Left lung (tissue), 4 donors: ENCODE measurements at regions not wholly inside any gene's neighbourhood (a gene's known extent, or its start where the extent isn't known, plus 50 kb on each side); places are given as distances from the start of the nearest gene placed in this dataset.
A peak's percentile ranks its signal among the peaks of the same experiment; 100 is the strongest.

Experiments used
- ATAC-seq: fragments of 200-7000 bp; cut with Tn5 transposase; one replicate; pipeline ENCODE4 v1.9.1; 2020; ENCODE audit warnings: moderate library complexity
- DNase-seq, 4 donors: peaks; one replicate each; pipeline ENCODE4 v3.0.0-alpha.2; 2013 to 2020
- H3K27ac ChIP-seq, 2 donors: fragments of 200-600 bp; sonication (generic) in 1 of 2; one replicate each; pipeline versions ENCODE4 v1.5.0 to v1.8.0; 2020 to 2021
- H3K27me3 ChIP-seq, 2 donors: fragments of 200-600 bp; sonication (generic) in 1 of 2; one replicate each; pipeline versions ENCODE4 v1.5.0 to v1.8.0; 2020 to 2021
- H3K36me3 ChIP-seq, 2 donors: fragments of 200-600 bp; sonication (generic) in 1 of 2; one replicate each; pipeline versions ENCODE4 v1.5.0 to v1.8.0; 2020 to 2021
- H3K4me1 ChIP-seq, 2 donors: fragments of 200-600 bp; one replicate each; pipeline ENCODE4 v1.8.0; 2021
- H3K4me3 ChIP-seq, 2 donors: fragments of 200-600 bp; sonication (generic) in 1 of 2; one replicate each; pipeline versions ENCODE4 v1.5.0 to v1.8.0; 2020 to 2021; ENCODE audit warnings: mild to moderate bottlenecking in 1 of 2
- H3K9me3 ChIP-seq, 2 donors: fragments of 200-600 bp; sonication (generic) in 1 of 2; one replicate each; pipeline versions ENCODE4 v1.5.0 to v1.8.0; 2020 to 2021
- intact Hi-C, 2 donors: fragments of 100-400 bp; cut with DNase I; formaldehyde crosslinking; loops; one replicate each; pipeline versions ENCODE4 v1.11.2 to v1.14.2; 2022
- TF ChIP-seq, protein P1 (sequence below), 2 donors: fragments of 200-600 bp; sonication (generic) in 1 of 2; IDR thresholded peaks; one replicate each; pipeline versions ENCODE4 v1.5.0 to v1.8.0; 2021; ENCODE audit warnings: antibody characterized with exemption in 2 of 2
- donor health status: DM: no; HTN: yes; CAD: no.
- donor health status: DM: no; HTN: no; CAD: no.

DNA sequence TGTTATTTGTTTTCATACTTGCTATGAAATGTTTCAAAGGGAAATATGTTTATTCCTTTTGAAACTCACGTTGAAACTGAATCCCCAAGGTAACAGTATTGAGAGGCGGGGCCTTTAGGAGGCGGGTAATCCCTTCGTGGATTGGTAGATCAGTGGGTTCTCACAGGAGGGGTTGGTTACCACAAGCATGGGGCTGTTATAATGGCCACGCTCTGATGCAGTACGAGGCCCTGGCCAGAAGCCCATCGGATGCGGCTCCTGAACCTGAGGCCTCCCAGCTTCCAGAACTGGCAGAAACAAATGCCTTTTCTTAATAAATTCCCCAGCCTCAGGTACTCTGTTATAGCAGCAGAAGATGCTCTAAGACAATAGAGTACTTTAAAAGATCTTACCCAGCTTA lies 135.7 kb downstream of the ASB1 start:
- TF ChIP-seq, protein P1, sequence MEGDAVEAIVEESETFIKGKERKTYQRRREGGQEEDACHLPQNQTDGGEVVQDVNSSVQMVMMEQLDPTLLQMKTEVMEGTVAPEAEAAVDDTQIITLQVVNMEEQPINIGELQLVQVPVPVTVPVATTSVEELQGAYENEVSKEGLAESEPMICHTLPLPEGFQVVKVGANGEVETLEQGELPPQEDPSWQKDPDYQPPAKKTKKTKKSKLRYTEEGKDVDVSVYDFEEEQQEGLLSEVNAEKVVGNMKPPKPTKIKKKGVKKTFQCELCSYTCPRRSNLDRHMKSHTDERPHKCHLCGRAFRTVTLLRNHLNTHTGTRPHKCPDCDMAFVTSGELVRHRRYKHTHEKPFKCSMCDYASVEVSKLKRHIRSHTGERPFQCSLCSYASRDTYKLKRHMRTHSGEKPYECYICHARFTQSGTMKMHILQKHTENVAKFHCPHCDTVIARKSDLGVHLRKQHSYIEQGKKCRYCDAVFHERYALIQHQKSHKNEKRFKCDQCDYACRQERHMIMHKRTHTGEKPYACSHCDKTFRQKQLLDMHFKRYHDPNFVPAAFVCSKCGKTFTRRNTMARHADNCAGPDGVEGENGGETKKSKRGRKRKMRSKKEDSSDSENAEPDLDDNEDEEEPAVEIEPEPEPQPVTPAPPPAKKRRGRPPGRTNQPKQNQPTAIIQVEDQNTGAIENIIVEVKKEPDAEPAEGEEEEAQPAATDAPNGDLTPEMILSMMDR (IDR thresholded peaks at IDR 0.05) = no peak
- intact Hi-C loops = no loop called here
- Histone ChIP-seq H3K27me3 (no peaks in the 10 kb centered on the region), H3K4me3 (no peak overlapping the region), H3K36me3 (no peaks in the 10 kb centered on the region), H3K9me3 (no peaks in the 10 kb centered on the region), H3K27ac (no peak overlapping the region), H3K4me1 (no peaks in the 10 kb centered on the region)
- DNase-seq (no peak), ATAC-seq (no peak)

DNA sequence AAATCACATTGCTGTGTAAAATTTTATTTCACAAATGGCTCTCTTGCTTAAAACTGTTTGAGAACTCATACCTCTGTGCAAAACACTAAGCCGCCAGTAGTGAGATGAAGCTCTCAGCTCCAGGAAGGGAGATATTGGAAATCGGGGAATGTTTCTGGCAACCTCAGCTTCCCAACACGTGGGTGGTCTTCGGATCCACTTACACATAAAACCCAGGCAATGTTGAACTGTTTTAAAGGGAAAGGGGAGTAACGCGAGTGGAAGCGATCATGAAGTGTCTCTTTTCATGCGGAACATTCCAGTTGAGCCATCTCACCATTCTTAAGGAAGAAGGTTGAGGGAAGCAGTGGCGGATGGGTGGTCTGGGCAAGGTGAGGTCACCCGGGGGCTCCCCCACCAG lies 136.8 kb downstream of the ASB1 start:
- TF ChIP-seq, protein P1 (IDR thresholded peaks at IDR 0.05) = no peak
- no peaks in the 10 kb centered on the region for H3K4me1 ChIP-seq
- DNase-seq = no peak
- H3K4me3 ChIP-seq = no peak overlapping the region
- no peak overlapping the region for H3K27ac ChIP-seq
- H3K36me3 ChIP-seq = no peaks in the 10 kb centered on the region
- no peak for ATAC-seq
- intact Hi-C loops = no loop called here
- H3K9me3 ChIP-seq = no peaks in the 10 kb centered on the region
- H3K27me3 ChIP-seq = no peaks in the 10 kb centered on the region

DNA sequence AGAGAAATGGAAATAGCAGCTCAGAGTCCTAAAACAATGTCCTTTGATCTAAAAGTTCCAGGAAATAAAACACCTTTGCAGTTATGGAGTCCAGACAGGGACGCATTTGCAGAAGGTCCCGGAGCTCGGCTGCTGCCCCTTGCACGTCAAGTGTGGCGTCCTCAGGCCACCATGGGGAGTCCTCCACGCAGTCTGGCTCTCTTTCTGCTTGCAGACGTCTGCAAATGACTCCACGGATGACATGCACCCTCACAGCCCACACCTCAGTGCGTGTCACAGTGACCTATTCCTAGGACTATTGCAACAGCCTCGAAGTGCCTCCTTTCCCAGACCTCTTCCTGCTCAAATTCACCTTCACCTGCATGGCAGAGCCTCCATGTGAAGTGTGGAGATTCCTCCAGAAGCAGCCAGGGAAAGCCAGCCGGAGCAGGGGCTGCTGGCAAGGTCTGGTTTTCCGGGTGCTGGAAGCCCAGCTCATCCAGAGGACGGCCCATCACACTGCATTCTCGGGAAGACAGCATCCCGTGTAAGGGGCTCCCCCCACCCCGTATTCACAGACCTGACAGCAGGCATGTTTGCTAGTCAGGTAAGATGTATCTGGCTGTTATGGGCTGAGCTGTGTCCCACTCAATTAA lies 137.7 kb downstream of the ASB1 start:
- TF ChIP-seq, protein P1 (IDR thresholded peaks at IDR 0.05) = no peak
- peaks cover 0 to 5% of the 10 kb centered on the region in 2 donors for H3K4me1 ChIP-seq
- DNase-seq = no peak
- no peaks in the 10 kb centered on the region for H3K36me3 ChIP-seq
- H3K9me3 ChIP-seq = no peaks in the 10 kb centered on the region
- no peak for ATAC-seq
- intact Hi-C loops = no loop called here
- H3K27me3 ChIP-seq = no peaks in the 10 kb centered on the region
- no peak overlapping the region for H3K4me3 ChIP-seq
- no peak overlapping the region for H3K27ac ChIP-seq

DNA sequence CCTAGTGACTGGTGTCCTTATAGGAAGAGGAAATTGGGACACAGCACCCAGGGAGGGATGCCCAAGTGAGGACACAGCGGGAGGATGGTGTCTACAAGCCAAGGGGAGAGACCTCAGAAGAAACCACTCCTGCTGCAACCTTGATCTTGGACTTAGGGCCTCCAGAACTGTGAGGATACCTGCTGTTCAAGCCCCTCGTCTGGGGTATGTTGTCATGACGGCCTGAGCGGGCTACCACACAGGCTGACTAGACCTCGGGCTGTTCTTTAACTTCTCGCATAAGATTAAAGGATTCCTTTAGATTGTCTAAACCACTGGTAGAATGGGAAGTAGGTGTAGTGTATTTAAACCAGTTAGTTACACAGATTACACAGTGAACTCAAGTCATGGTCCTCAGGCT lies 138.3 kb downstream of the ASB1 start:
- Histone ChIP-seq H3K36me3 (no peaks in the 10 kb centered on the region), H3K27ac (no peak overlapping the region), H3K4me1 (peaks cover 0 to 5% of the 10 kb centered on the region in 2 donors), H3K9me3 (no peaks in the 10 kb centered on the region), H3K4me3 (no peak overlapping the region), H3K27me3 (no peaks in the 10 kb centered on the region)
- intact Hi-C loops = no loop called here
- ATAC-seq (no peak), DNase-seq (no peak)
- TF ChIP-seq, protein P1 (IDR thresholded peaks at IDR 0.05) = no peak

DNA sequence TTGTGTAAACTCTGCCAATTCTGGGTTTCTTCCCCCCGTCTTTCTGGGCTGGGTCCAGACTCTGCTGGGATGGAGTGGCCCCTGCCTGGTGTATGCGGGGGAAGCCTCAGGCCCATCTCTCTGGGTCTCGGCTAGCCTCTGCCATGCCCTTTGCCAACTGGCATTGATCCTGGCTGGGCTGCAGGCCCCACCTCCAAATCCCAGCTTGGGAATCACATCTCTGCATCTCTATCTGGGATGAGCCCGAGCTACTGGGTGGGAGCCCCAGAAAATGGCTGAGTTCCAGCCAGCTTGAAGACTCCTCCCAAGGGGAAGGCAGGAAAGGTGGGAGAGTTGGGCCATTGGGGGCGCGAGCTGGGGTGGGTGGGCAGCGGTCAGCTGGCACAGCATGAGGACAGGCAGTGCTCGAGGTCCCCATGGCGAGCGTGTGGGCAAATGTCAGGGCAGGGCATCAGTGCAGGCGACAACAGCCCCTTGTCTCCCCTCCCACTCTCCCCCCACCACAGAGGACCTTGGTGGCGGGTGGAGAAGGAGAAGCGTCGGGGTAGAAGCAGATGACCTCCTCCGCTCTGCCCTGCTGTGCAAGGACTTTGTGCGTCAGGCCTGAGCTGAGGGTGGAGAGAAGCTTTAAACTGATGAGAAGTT lies 139.4 kb downstream of the ASB1 start:
- TF ChIP-seq, protein P1 (IDR thresholded peaks at IDR 0.05) = no peak
- peaks cover 0 to 5% of the 10 kb centered on the region in 2 donors for H3K4me1 ChIP-seq
- no peaks in the 10 kb centered on the region for H3K36me3 ChIP-seq
- intact Hi-C loops = no loop called here
- no peaks in the 10 kb centered on the region for H3K9me3 ChIP-seq
- H3K27ac ChIP-seq = no peak overlapping the region
- H3K4me3 ChIP-seq = no peak overlapping the region
- no peaks in the 10 kb centered on the region for H3K27me3 ChIP-seq
- DNase-seq (peak in 1 of 4 donors; percentile 14), ATAC-seq (no peak)
